Omental fat pad (tissue), 3 donors: ENCODE measurements at regions not wholly inside any gene's neighbourhood (a gene's known extent, or its start where the extent isn't known, plus 50 kb on each side); places are given as distances from the start of the nearest gene placed in this dataset.
A peak's percentile ranks its signal among the peaks of the same experiment; 100 is the strongest.

Source experiments
- ATAC-seq: fragments of 150-250 bp; one replicate; pipeline ENCODE4 v1.9.1; 2016; ENCODE audit warnings: mild to moderate bottlenecking, moderate library complexity; ENCODE audit not compliant: low FRiP score
- DNase-seq: peaks from one replicate; pipeline ENCODE4 v3.0.0-alpha.2; 2019; ENCODE audit warnings: low spot score
- TF ChIP-seq, protein P1 (sequence below), 3 donors: fragments of 450-650 bp; IDR thresholded peaks; one replicate each; pipeline ENCODE4 v1.5.1; 2016 to 2017; ENCODE audit warnings: antibody characterized with exemption in 3 of 3, mild to moderate bottlenecking in 3 of 3, moderate library complexity in 2 of 3

DNA sequence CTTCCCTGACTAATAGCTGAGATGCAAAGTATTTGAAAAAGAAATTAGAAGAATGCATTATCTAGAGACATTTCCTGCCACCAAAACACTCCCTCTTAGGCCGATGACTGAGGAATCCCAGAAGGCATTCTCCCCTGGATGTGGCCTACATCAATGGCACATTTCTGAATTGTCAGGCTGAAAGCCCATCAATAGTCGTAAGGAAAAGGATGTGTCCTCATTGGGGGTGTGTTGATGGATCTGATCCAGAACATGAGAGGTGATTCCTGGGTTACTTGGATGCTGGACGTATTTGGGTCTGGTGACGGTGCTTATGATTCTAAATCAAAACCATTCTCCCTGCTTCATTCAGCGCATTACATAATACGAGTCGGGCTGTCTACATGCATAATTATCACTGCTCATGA lies 216.9 kb upstream of the CDIN1 start:
- DNase-seq = no peak
- ATAC-seq = peak; percentile 51
- TF ChIP-seq, protein P1, sequence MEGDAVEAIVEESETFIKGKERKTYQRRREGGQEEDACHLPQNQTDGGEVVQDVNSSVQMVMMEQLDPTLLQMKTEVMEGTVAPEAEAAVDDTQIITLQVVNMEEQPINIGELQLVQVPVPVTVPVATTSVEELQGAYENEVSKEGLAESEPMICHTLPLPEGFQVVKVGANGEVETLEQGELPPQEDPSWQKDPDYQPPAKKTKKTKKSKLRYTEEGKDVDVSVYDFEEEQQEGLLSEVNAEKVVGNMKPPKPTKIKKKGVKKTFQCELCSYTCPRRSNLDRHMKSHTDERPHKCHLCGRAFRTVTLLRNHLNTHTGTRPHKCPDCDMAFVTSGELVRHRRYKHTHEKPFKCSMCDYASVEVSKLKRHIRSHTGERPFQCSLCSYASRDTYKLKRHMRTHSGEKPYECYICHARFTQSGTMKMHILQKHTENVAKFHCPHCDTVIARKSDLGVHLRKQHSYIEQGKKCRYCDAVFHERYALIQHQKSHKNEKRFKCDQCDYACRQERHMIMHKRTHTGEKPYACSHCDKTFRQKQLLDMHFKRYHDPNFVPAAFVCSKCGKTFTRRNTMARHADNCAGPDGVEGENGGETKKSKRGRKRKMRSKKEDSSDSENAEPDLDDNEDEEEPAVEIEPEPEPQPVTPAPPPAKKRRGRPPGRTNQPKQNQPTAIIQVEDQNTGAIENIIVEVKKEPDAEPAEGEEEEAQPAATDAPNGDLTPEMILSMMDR (IDR thresholded peaks at IDR 0.05) = no peak

DNA sequence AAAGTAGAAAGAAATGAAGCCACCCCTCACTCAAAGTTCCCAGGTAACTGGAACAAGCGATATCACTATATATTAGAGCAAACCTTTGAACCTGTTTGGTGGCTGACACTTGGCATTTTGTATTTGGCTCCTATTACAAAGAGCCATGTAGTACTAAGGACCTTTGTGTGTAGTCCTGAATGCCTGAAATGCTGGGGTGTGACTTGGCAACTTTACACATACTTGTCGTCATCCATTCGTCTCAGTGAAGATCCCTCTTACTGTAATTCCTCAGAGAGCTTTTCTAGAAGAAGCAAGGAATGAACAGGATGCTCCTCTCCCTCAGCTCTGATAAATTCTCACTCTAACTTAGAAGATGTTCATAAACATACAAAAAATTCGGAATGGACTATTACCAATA lies 216.1 kb upstream of the CDIN1 start:
- ATAC-seq (no peak), DNase-seq (no peak)
- TF ChIP-seq, protein P1 (IDR thresholded peaks at IDR 0.05) = no peak

GRCh38 chr15:36364377-36364776 lies 215.0 kb upstream of the CDIN1 start:
- TF ChIP-seq, protein P1 (IDR thresholded peaks at IDR 0.05) = no peak
- no peak for ATAC-seq
- no peak for DNase-seq

DNA sequence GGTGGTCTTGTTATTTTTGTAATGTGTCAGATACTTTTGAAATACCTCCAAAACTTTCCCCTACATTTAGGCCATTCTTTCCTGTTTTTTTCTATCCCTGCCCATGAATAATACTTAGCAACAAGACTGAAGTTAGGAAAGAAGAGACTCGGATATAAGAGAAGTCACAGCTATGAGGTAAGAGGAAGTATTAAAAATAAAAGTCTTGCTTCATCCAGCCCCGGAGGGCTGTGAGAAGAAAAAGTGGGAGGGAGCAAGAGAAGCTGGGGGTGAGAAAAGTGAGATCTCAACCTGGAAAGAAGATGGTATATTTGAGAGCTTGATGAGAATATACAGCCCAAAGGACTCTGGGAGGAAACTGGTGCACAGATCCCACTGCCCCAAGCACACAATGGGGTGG lies 213.5 kb upstream of the CDIN1 start:
- no peak for ATAC-seq

GRCh38 chr15:36370051-36370730 lies 209.2 kb upstream of the CDIN1 start:
- DNase-seq (no peak), ATAC-seq (no peak)
- TF ChIP-seq, protein P1 (IDR thresholded peaks at IDR 0.05) = no peak

More for the DNA sequence above, 213.5 kb upstream of the CDIN1 start:
- TF ChIP-seq, protein P1 (IDR thresholded peaks at IDR 0.05) = no peak
- DNase-seq = no peak

- ATAC-seq = no peak
- TF ChIP-seq, protein P1 (IDR thresholded peaks at IDR 0.05) = no peak
- DNase-seq = no peak
Observed at GRCh38 chr15:36370731-36371112, 208.7 kb upstream of the CDIN1 start.

- TF ChIP-seq, protein P1 (IDR thresholded peaks at IDR 0.05) = no peak
- ATAC-seq (no peak), DNase-seq (no peak)
Observed at GRCh38 chr15:36371509-36371908, 207.9 kb upstream of the CDIN1 start.
